CD8-positive, alpha-beta memory T cell (primary cell): ENCODE measurements at regions not wholly inside any gene's neighbourhood (a gene's known extent, or its start where the extent isn't known, plus 50 kb on each side); places are given as distances from the start of the nearest gene placed in this dataset.

Experiments
- CTCF ChIA-PET: fragments of 350-600 bp; sonication (Branson Sonifier 250); formaldehyde crosslinking; loops from one replicate; lab custom pipeline; 2021; ENCODE audit warnings: antibody characterized with exemption; lab: Charles Lee
- POLR2A ChIA-PET: fragments of 350-600 bp; sonication (Branson Sonifier 250); formaldehyde crosslinking; loops from one replicate; lab custom pipeline; 2021; ENCODE audit warnings: antibody characterized with exemption; lab: Charles Lee
- DNase-seq, 5 donors: peaks; one replicate each; pipeline versions ENCODE4 v3.0.0 to v3.0.0-alpha.2; 2020 to 2022; ENCODE audit warnings: mixed read lengths in 1 of 5
- H3K27ac ChIP-seq: one replicate; pipeline ENCODE4 v1.7.0; 2013; ENCODE audit warnings: low read depth, mild to moderate bottlenecking, low read length, moderate library complexity
- H3K27me3 ChIP-seq: 2 replicates; pipeline ENCODE4 v1.7.0; 2013; ENCODE audit warnings: low read length, mild to moderate bottlenecking; ENCODE audit not compliant: insufficient read depth, poor library complexity, severe bottlenecking
- H3K36me3 ChIP-seq: 2 replicates; pipeline ENCODE4 v1.7.0; 2013; ENCODE audit warnings: mild to moderate bottlenecking, low read length, moderate library complexity; ENCODE audit not compliant: insufficient read depth
- H3K4me1 ChIP-seq: 2 replicates; pipeline ENCODE4 v1.7.0; 2013; ENCODE audit warnings: mild to moderate bottlenecking, low read length, moderate library complexity; ENCODE audit not compliant: insufficient read depth
- H3K4me3 ChIP-seq: 2 replicates; pipeline ENCODE4 v1.7.0; 2013; ENCODE audit warnings: mild to moderate bottlenecking, low read length
- H3K9me3 ChIP-seq: 2 replicates; pipeline ENCODE4 v1.7.0; 2013; ENCODE audit warnings: mild to moderate bottlenecking, low read length
- H3K27ac Mint-ChIP-seq, 8 donors: one replicate each; pipeline ENCODE4 v1.8.0; 2020 to 2021; ENCODE audit warnings: mixed read lengths in 8 of 8, mild to moderate bottlenecking in 6 of 8, inconsistent platforms in 3 of 8, moderate library complexity in 3 of 8
- H3K27me3 Mint-ChIP-seq, 2 donors: one replicate each; pipeline ENCODE4 v1.8.0; 2020 to 2021; ENCODE audit warnings: mixed read lengths in 2 of 2, mild to moderate bottlenecking in 1 of 2, moderate library complexity in 1 of 2
- H3K36me3 Mint-ChIP-seq, 3 donors: one replicate each; pipeline ENCODE4 v1.8.0; 2020 to 2021; ENCODE audit warnings: mixed read lengths in 3 of 3, inconsistent platforms in 1 of 3, mild to moderate bottlenecking in 1 of 3
- H3K4me1 Mint-ChIP-seq, 3 donors: one replicate each; pipeline ENCODE4 v1.8.0; 2020 to 2021; ENCODE audit warnings: mixed read lengths in 3 of 3, inconsistent platforms in 1 of 3, mild to moderate bottlenecking in 1 of 3
- H3K4me3 Mint-ChIP-seq, 7 donors: one replicate each; pipeline ENCODE4 v1.8.0; 2020 to 2021; ENCODE audit warnings: mixed read lengths in 7 of 7, mild to moderate bottlenecking in 6 of 7, moderate library complexity in 4 of 7, inconsistent platforms in 2 of 7
- H3K9me3 Mint-ChIP-seq, 5 donors: one replicate each; pipeline ENCODE4 v1.8.0; 2020 to 2022; ENCODE audit warnings: mixed read lengths in 5 of 5, mild to moderate bottlenecking in 3 of 5, moderate library complexity in 2 of 5, inconsistent platforms in 1 of 5

DNA sequence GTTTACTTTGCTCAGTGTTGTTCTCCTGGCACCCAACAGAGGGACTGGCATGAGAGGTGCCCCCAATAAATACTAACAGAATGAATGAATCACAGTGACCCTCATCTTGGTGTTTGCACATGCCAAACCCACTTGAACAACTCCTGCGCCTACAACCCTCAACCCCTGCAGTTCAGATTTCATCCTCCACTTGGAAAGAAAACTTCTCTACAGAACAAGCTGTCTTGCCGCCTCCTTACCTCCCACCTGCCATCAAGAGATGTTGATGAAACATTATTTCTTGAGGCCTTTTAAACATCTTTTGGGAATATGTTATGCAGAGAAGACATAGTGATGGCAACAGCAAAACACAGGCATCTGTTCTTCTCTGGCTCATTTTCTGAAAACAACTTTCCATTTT lies 216.0 kb upstream of the SH3BP4 start:
- Histone ChIP-seq H3K4me1 (no peaks in the 10 kb centered on the region), H3K9me3 (no peaks in the 10 kb centered on the region), H3K36me3 (no peaks in the 10 kb centered on the region), H3K27me3 (no peaks in the 10 kb centered on the region), H3K27ac (no peak overlapping the region), H3K4me3 (no peak overlapping the region)
- H3K36me3 Mint-ChIP-seq, result peaks cover 0 to 10% (median 0%) of the 10 kb centered on the region in 3 donors
- DNase-seq, result no peak
- H3K4me1 Mint-ChIP-seq, result no peaks in the 10 kb centered on the region
- no peak overlapping the region for H3K4me3 Mint-ChIP-seq
- H3K27me3 Mint-ChIP-seq, result peaks cover 28 to 53% of the 10 kb centered on the region in 2 donors
- H3K9me3 Mint-ChIP-seq, result peaks cover 0 to 20% (median 13%) of the 10 kb centered on the region in 5 donors
- POLR2A ChIA-PET, result no interaction called here
- no peak overlapping the region for H3K27ac Mint-ChIP-seq
- CTCF ChIA-PET, result no interaction called here

DNA sequence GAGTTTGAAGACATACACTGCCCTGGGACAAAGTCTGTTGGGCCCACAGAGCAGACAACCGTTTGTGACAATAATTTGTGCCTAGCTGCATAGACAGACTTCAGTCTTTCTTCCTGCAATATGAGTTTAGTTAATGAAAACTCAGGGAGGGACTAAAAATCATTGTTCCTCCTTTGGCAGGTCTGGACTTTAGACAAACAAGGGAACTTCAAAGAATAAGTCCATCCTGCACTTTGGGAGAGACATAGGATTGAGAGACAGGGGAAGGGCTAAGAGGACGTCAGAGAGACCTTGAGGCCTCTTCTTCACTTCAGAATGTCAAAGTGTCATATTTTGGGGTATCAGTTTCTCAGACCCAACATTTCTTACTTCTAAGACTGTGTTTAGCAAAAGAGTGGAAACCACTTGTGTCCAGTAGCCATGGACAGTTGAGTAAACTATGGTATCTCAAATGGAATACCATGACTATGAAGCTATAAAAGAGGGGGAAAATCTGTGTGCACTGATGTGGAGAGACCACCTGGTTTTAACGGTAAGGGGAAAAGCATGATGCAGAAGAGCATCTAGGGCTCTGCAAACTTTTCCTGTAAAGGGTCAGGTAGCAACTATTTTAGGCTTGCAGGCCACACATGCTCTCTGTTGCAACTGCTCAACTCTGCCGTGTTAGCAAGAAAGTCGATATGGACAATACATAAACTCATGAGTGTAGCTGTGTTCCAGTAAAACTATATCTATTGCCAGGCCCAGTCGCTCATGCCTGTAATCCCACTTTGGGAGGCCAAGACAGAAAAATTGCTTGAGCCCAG lies 217.8 kb upstream of the SH3BP4 start:
- Mint-ChIP-seq H3K9me3 (peaks cover 0 to 20% (median 13%) of the 10 kb centered on the region in 5 donors), H3K4me3 (no peak overlapping the region), H3K27me3 (peaks cover 24 to 44% of the 10 kb centered on the region in 2 donors), H3K27ac (peak overlapping the region in 1 of 8 donors; percentile 48), H3K36me3 (peaks cover 0 to 10% (median 0%) of the 10 kb centered on the region in 3 donors), H3K4me1 (no peaks in the 10 kb centered on the region)
- ChIA-PET CTCF (no interaction called here), POLR2A (no interaction called here)
- Histone ChIP-seq H3K36me3 (no peaks in the 10 kb centered on the region), H3K9me3 (no peaks in the 10 kb centered on the region), H3K27ac (no peak overlapping the region), H3K4me3 (no peak overlapping the region), H3K27me3 (no peaks in the 10 kb centered on the region), H3K4me1 (no peaks in the 10 kb centered on the region)
- DNase-seq, result no peak

DNA sequence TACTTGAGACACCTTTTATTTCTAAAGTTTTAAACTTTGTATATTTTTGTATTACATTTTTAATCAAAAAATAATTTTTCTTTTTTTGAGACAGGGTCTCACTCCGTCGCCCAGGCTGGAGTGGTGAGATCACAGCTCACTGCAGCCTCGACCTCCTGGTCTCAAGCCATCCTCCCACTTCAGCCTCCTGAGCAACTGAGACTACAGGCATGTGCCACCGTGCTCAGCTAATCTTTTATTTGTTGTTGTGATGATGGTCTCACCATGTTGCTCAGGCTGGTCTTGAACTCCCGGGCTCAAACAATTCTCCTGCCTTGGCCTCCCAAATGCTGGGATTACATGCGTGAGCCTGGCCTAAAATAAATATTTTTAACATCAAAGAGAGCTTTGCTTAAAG lies 218.7 kb upstream of the SH3BP4 start:
- peaks cover 0 to 10% (median 0%) of the 10 kb centered on the region in 3 donors for H3K36me3 Mint-ChIP-seq
- no peaks in the 10 kb centered on the region for H3K36me3 ChIP-seq
- no peaks in the 10 kb centered on the region for H3K4me1 Mint-ChIP-seq
- CTCF ChIA-PET, result no interaction called here
- no peaks in the 10 kb centered on the region for H3K27me3 ChIP-seq
- no peak overlapping the region for H3K27ac ChIP-seq
- H3K4me3 ChIP-seq, result no peak overlapping the region
- peaks cover 21 to 35% of the 10 kb centered on the region in 2 donors for H3K27me3 Mint-ChIP-seq
- no peak for DNase-seq
- peaks cover 0 to 20% (median 13%) of the 10 kb centered on the region in 5 donors for H3K9me3 Mint-ChIP-seq
- no peaks in the 10 kb centered on the region for H3K9me3 ChIP-seq
- no peak overlapping the region for H3K4me3 Mint-ChIP-seq
- no peaks in the 10 kb centered on the region for H3K4me1 ChIP-seq
- H3K27ac Mint-ChIP-seq, result no peak overlapping the region
- POLR2A ChIA-PET, result no interaction called here

DNA sequence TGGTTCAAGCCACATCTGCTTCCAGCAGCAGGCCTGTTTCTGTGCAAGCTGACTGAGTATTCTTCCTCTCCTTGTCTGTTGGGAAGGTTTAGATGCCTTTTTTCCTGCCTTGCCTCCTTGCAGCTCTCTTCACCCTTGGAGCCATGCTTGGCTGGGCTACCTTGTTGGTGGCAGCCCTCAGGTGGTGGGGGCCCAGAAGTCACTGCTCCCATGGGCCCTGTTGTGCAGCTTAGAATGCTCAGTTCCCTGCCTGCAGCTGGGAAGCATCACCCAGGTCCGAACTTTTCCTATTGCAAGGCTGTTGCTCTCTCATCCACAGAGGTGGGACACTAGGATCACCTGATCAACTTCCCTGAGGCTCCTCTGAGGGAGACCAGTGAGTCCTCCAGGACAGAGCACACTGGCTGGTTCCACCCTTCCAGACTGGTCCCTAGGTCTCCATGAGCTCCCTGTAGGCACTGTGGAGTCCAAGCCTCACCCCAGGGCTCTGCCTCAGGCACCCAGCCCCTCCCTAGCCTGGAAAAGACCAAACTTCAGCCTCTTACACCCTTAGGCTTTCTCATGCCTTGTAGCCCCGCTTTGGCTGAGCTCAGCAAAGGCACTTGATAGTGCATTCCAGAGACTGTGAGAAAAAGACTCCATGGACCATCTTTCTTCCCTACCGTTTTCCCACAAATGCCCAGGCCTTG lies 219.3 kb upstream of the SH3BP4 start:
- no peak overlapping the region for H3K27ac ChIP-seq
- Mint-ChIP-seq H3K4me3 (no peak overlapping the region), H3K9me3 (peaks cover 0 to 20% (median 13%) of the 10 kb centered on the region in 5 donors), H3K27ac (no peak overlapping the region), H3K4me1 (no peaks in the 10 kb centered on the region), H3K36me3 (peaks cover 0 to 10% (median 0%) of the 10 kb centered on the region in 3 donors), H3K27me3 (peaks cover 16 to 30% of the 10 kb centered on the region in 2 donors)
- POLR2A ChIA-PET, result no interaction called here
- H3K9me3 ChIP-seq, result no peaks in the 10 kb centered on the region
- CTCF ChIA-PET, result no interaction called here
- H3K36me3 ChIP-seq, result no peaks in the 10 kb centered on the region
- H3K4me3 ChIP-seq, result no peak overlapping the region
- no peaks in the 10 kb centered on the region for H3K4me1 ChIP-seq
- DNase-seq, result no peak
- H3K27me3 ChIP-seq, result no peaks in the 10 kb centered on the region

DNA sequence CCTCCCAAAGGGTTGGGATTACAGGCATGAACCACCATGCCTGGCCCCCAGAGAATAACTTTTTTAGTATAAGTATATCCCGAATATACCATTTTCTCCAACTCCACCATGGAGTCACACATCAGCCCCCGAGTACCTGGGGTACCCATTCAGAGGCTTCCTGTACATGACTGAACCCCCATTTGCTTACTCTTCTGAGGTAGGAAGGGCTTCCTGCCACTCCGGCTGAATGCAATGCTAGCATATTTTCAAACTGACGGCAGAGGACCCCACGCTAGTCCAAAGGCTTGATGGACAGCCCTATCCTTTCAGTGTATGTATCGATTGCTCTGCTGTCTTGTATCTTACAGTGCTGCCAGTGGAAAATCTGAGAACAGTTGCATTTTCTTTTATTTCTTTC lies 220.6 kb upstream of the SH3BP4 start:
- POLR2A ChIA-PET, result no interaction called here
- Mint-ChIP-seq H3K27me3 (peaks cover 15 to 17% of the 10 kb centered on the region in 2 donors), H3K36me3 (peaks cover 0 to 9% (median 0%) of the 10 kb centered on the region in 3 donors), H3K4me1 (no peaks in the 10 kb centered on the region), H3K9me3 (peaks cover 0 to 19% (median 13%) of the 10 kb centered on the region in 5 donors), H3K4me3 (no peak overlapping the region), H3K27ac (no peak overlapping the region)
- Histone ChIP-seq H3K9me3 (no peaks in the 10 kb centered on the region), H3K36me3 (no peaks in the 10 kb centered on the region), H3K4me3 (no peak overlapping the region), H3K27me3 (no peaks in the 10 kb centered on the region), H3K27ac (no peak overlapping the region), H3K4me1 (no peaks in the 10 kb centered on the region)
- CTCF ChIA-PET, result no interaction called here
- no peak for DNase-seq

DNA sequence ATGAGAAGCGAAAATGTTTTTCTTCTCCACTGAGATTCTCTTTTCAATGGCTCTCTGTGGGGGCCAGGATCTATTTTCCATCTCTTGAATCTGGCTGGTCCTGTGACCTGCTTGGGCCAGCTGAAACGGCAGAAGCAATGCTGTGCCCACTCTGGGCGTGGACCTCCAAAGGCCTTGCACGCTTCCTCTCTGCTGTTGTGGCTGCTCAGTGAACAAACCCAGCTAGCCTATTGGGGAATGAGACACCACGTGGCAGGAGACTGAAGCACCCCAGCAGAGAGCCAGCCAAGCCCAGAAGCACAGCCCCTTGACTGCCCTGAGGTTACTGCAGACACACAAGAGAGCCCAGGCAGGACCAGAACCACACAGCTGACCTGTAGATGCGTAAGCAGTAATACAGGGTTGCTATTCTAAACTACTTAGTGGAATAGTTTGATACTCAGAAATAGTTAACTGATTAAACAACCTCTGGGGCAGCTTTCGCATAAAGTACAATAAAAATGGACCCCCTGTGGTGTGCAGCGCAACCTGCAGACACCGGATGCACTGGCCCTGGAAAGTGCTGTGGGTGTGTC lies 221.7 kb upstream of the SH3BP4 start:
- Histone ChIP-seq H3K4me1 (no peaks in the 10 kb centered on the region), H3K27me3 (no peaks in the 10 kb centered on the region), H3K9me3 (no peaks in the 10 kb centered on the region), H3K36me3 (no peaks in the 10 kb centered on the region), H3K4me3 (no peak overlapping the region), H3K27ac (no peak overlapping the region)
- Mint-ChIP-seq H3K4me1 (no peaks in the 10 kb centered on the region), H3K4me3 (no peak overlapping the region), H3K27me3 (peaks cover 15 to 23% of the 10 kb centered on the region in 2 donors), H3K27ac (no peak overlapping the region), H3K36me3 (peaks cover 0 to 2% (median 0%) of the 10 kb centered on the region in 3 donors), H3K9me3 (peaks cover 0 to 10% (median 4%) of the 10 kb centered on the region in 5 donors)
- CTCF ChIA-PET, result no interaction called here
- POLR2A ChIA-PET, result no interaction called here
- no peak for DNase-seq

DNA sequence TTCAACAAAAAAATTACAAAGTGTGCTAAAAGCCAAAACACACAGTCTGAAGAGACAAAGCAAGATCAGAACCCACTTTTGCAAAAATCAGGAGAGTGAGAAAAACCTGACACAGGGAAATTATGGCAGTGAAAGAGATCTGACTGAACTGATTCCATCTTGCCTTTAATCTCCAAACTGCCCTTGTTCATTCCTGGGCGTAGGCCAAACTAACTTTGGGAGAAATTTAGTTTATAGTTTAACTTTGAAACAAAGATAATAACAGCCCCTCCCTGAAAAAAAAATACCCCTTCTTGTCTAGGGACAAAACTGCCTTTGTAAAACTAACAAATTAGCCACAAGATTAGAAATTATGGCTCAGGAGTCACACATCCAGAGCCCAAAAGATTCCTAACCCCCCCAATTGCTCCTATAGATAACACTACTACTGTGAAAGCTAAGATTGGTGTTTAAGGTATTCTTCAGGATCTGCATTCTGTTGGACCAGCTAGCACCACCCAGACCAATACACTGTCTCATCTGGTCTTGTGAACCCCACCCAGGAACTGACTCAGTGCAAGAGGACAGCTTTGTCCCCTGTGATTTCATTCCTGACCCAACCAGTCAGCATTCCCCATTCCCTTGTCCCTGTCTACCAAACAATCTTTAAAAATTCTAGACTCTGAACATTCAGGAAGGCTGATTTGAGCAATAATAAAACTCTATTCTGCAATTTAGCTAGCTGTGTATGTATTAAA lies 226.1 kb upstream of the SH3BP4 start:
- POLR2A ChIA-PET, result no interaction called here
- Mint-ChIP-seq H3K36me3 (no peaks in the 10 kb centered on the region), H3K4me1 (no peaks in the 10 kb centered on the region), H3K9me3 (no peaks in the 10 kb centered on the region), H3K4me3 (no peak overlapping the region), H3K27ac (no peak overlapping the region), H3K27me3 (peaks cover 7 to 15% of the 10 kb centered on the region in 2 donors)
- Histone ChIP-seq H3K9me3 (no peaks in the 10 kb centered on the region), H3K4me3 (no peak overlapping the region), H3K27ac (no peak overlapping the region), H3K4me1 (no peaks in the 10 kb centered on the region), H3K36me3 (no peaks in the 10 kb centered on the region), H3K27me3 (no peaks in the 10 kb centered on the region)
- DNase-seq, result no peak
- CTCF ChIA-PET, result no interaction called here
